Left colon (tissue), 2 donors: ENCODE measurements at regions not wholly inside any gene's neighbourhood (a gene's known extent, or its start where the extent isn't known, plus 50 kb on each side); places are given as distances from the start of the nearest gene placed in this dataset.

Experiments used
- ATAC-seq: fragments of 200-7000 bp; cut with Tn5 transposase; one replicate; pipeline ENCODE4 v1.9.1; 2020; ENCODE audit warnings: mild to moderate bottlenecking, moderate library complexity
- DNase-seq, 2 donors: peaks; one replicate each; pipeline ENCODE4 v3.0.0-alpha.2; 2020
- intact Hi-C, 2 donors: fragments of 100-400 bp; cut with DNase I in 1 of 2; cut with micrococcal nuclease in 1 of 2; formaldehyde crosslinking; loops; one replicate each; pipeline versions ENCODE4 v1.11.2 to v1.14.0; 2022; cut with DNase I, micrococcal nuclease
- donor health status: DM: no; HTN: no; CAD: no.
- donor health status: DM: yes; HTN: yes; CAD: no.

GRCh38 chr9:86648156-86648827 lies 294.1 kb upstream of the TUT7 start:
- no peak for DNase-seq
- no peak for ATAC-seq
- intact Hi-C loops: no loop called here

- intact Hi-C loops: no loop called here
- DNase-seq (no peak), ATAC-seq (no peak)
These were observed 291.1 kb upstream of the TUT7 start for GRCh38 chr9:86645303-86645702.

GRCh38 chr9:86644675-86645034 lies 290.4 kb upstream of the TUT7 start:
- ATAC-seq: no peak
- intact Hi-C loops: no loop called here
- no peak for DNase-seq

- no peak for ATAC-seq
- no peak for DNase-seq
- intact Hi-C loops: no loop called here
These were observed 289.9 kb upstream of the TUT7 start for GRCh38 chr9:86643946-86644674.

GRCh38 chr9:86642721-86643120 lies 288.5 kb upstream of the TUT7 start:
- ATAC-seq (no peak), DNase-seq (no peak)
- intact Hi-C loops: no loop called here

GRCh38 chr9:86641970-86642369 lies 287.8 kb upstream of the TUT7 start:
- intact Hi-C loops: no loop called here

GRCh38 chr9:86639899-86640379 lies 285.7 kb upstream of the TUT7 start:
- DNase-seq (peak in 1 of 2 donors; percentile 16), ATAC-seq (peak; percentile 75)
- intact Hi-C loops: no loop called here

More at GRCh38 chr9:86641970-86642369, 287.8 kb upstream of the TUT7 start:
- ATAC-seq: no peak
- DNase-seq: no peak

GRCh38 chr9:86639287-86639686 lies 285.1 kb upstream of the TUT7 start:
- DNase-seq: no peak
- intact Hi-C loops: no loop called here
- no peak for ATAC-seq

GRCh38 chr9:86638109-86638508 lies 283.9 kb upstream of the TUT7 start:
- DNase-seq: no peak
- intact Hi-C loops: no loop called here
- ATAC-seq: no peak

- DNase-seq (peak in 1 of 2 donors; percentile 16), ATAC-seq (no peak)
- intact Hi-C loops: no loop called here
These were observed 283.3 kb upstream of the TUT7 start for GRCh38 chr9:86637515-86637914.

- intact Hi-C loops: no loop called here
- ATAC-seq (no peak), DNase-seq (no peak)
These were observed 282.3 kb upstream of the TUT7 start for GRCh38 chr9:86636519-86636918.

GRCh38 chr9:86636038-86636437 lies 281.8 kb upstream of the TUT7 start:
- no peak for ATAC-seq
- no peak for DNase-seq
- intact Hi-C loops: no loop called here

GRCh38 chr9:86634501-86634900 lies 280.3 kb upstream of the TUT7 start:
- ATAC-seq (no peak), DNase-seq (no peak)
- intact Hi-C loops: no loop called here

- ATAC-seq (no peak), DNase-seq (no peak)
- intact Hi-C loops: no loop called here
These were observed 279.7 kb upstream of the TUT7 start for GRCh38 chr9:86633945-86634344.

- intact Hi-C loops: no loop called here
These were observed 278.3 kb upstream of the TUT7 start for GRCh38 chr9:86632537-86632936.

GRCh38 chr9:86629530-86629929 lies 275.3 kb upstream of the TUT7 start:
- DNase-seq (no peak), ATAC-seq (no peak)
- intact Hi-C loops: no loop called here

More at GRCh38 chr9:86632537-86632936, 278.3 kb upstream of the TUT7 start:
- DNase-seq: no peak
- ATAC-seq: no peak

- no peak for ATAC-seq
- no peak for DNase-seq
- intact Hi-C loops: no loop called here
These were observed 272.6 kb upstream of the TUT7 start for GRCh38 chr9:86626802-86627201.

- intact Hi-C loops: no loop called here
- DNase-seq: no peak
- ATAC-seq: no peak
These were observed 270.4 kb upstream of the TUT7 start for GRCh38 chr9:86624630-86625029.

GRCh38 chr9:86614871-86615849 lies 260.9 kb upstream of the TUT7 start:
- intact Hi-C loops: no loop called here
- DNase-seq: no peak
- no peak for ATAC-seq
